Loucy (cell line): ENCODE measurements at regions not wholly inside any gene's neighbourhood (a gene's known extent, or its start where the extent isn't known, plus 50 kb on each side); places are given as distances from the start of the nearest gene placed in this dataset.
"Not testable (repeated sequence)": the region's sequence is repeated elsewhere in the genome, so short reads cannot be mapped to it uniquely, and the experiment has no call there.

Source experiments
- H2AFZ ChIP-seq: fragments of 200-600 bp; sonication (generic); 2 replicates; pipeline ENCODE4 v1.6.0; 2016; ENCODE audit warnings: antibody characterized with exemption, mild to moderate bottlenecking, low read length, moderate library complexity
- H3F3A ChIP-seq: fragments of 200-600 bp; 2 replicates; pipeline ENCODE4 v1.6.0; 2016; ENCODE audit warnings: antibody characterized with exemption, low read depth, mild to moderate bottlenecking
- H3K27me3 ChIP-seq: fragments of 200-600 bp; sonication (generic); 2 replicates; pipeline ENCODE4 v1.6.1; 2014; ENCODE audit warnings: low read length, mild to moderate bottlenecking; ENCODE audit not compliant: insufficient read depth, poor library complexity, severe bottlenecking
- H3K36me3 ChIP-seq: fragments of 200-600 bp; sonication (generic); 2 replicates; pipeline ENCODE4 v1.6.1; 2016; ENCODE audit warnings: low read length; ENCODE audit not compliant: insufficient read depth
- H3K4me1 ChIP-seq: fragments of 200-600 bp; sonication (generic); 2 replicates; pipeline ENCODE4 v1.5.1; 2014; ENCODE audit warnings: low read length, mild to moderate bottlenecking; ENCODE audit not compliant: insufficient read depth, poor library complexity, severe bottlenecking
- H3K4me2 ChIP-seq: fragments of 200-600 bp; sonication (generic); 2 replicates; pipeline ENCODE4 v1.6.0; 2014; ENCODE audit warnings: antibody characterized with exemption, low read length, low read depth, mild to moderate bottlenecking; ENCODE audit not compliant: poor library complexity, severe bottlenecking
- H3K4me3 ChIP-seq: fragments of 200-600 bp; sonication (generic); 2 replicates; pipeline ENCODE4 v1.5.1; 2014; ENCODE audit warnings: low read length, mild to moderate bottlenecking, mixed read lengths; ENCODE audit not compliant: poor library complexity, severe bottlenecking
- H3K79me2 ChIP-seq: fragments of 200-600 bp; sonication (generic); 2 replicates; pipeline ENCODE4 v1.6.1; 2014; ENCODE audit warnings: low read length; ENCODE audit not compliant: insufficient read depth
- H3K9ac ChIP-seq: fragments of 200-600 bp; sonication (generic); 2 replicates; pipeline ENCODE4 v1.6.0; 2014; ENCODE audit warnings: mild to moderate bottlenecking, low read depth, low read length, moderate library complexity; ENCODE audit not compliant: poor library complexity, severe bottlenecking
- H3K9me2 ChIP-seq: fragments of 200-600 bp; sonication (generic); replicated peaks from 2 replicates; pipeline ENCODE4 v1.6.1; 2016; ENCODE audit warnings: low read depth, low read length, mixed read lengths
- H3K9me3 ChIP-seq: fragments of 200-600 bp; sonication (generic); 2 replicates; pipeline ENCODE4 v1.6.1; 2014; ENCODE audit warnings: mild to moderate bottlenecking, antibody characterized with exemption, low read length, low read depth; ENCODE audit not compliant: insufficient read depth
- H4K20me1 ChIP-seq: fragments of 200-600 bp; sonication (generic); 2 replicates; pipeline ENCODE4 v1.6.0; 2014; ENCODE audit warnings: antibody characterized with exemption, low read length, mild to moderate bottlenecking; ENCODE audit not compliant: insufficient read depth, poor library complexity, severe bottlenecking
- EZH2phosphoT487 ChIP-seq: fragments of 200-600 bp; IDR thresholded peaks from 2 replicates; pipeline ENCODE4 v1.6.1; 2018; ENCODE audit warnings: antibody characterized with exemption, mild to moderate bottlenecking, moderate library complexity, borderline replicate concordance
- TF ChIP-seq, protein P1 (sequence below): fragments of 200-600 bp; sonication (generic); conservative IDR thresholded peaks from 2 replicates; pipeline ENCODE4 v1.5.1; 2014; ENCODE audit warnings: mild to moderate bottlenecking, antibody characterized with exemption, low read length

DNA sequence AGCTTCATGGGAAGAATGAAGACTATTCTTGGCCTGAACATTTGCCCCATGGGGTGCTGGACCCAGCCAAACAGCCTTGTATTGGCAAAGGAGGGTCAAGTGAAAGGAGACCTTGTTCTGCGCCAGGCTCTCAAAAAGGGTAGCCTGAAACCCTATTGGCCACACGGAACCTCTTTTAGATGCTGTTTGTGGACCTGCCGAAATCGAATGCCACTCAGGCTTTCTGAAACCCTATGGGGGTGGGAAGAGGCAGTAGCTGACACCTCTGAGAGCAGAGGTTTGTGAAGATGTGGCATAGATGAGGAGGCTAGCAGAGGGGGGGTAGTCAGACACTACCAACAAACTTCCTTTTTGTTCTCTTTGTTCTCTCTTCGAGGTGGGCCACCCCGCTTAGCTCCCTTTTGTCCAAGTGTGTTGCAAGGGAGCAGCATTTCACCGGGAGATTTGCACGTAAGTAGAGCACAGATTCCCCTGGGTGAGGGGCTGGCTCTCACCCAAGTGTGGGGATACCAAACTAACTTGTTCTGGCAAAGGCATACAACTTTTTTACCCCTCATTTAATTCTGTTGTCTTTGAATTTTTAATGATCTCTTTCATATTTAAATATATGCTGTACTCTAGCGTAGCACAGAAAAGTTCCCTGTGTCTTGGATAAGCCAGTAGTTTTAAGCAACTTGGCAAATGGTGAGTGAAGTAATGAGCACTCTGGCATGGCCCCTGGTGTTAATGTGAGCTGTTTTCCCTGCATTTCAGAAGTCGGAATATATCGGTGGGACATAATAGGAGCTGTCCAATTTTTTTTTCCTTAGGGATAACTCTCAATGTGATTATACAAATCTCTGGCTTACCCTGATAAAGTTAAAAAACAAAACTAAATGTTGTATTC, 107.7 kb downstream of the SEPTIN7 start:
- Histone ChIP-seq H3K4me2 (no peak overlapping the region), H4K20me1 (no peaks in the 10 kb centered on the region), H3K9me2 (no peaks in the 10 kb centered on the region), H3K79me2 (no peaks in the 10 kb centered on the region), H3K9ac (no peak overlapping the region), H3K4me3 (no peak overlapping the region), H3K36me3 (peaks cover 21% of the 10 kb centered on the region; the same call in 1 of the 2 replicates), H3K9me3 (no peaks in the 10 kb centered on the region), H3K27me3 (no peaks in the 10 kb centered on the region), H2AFZ (no peak overlapping the region), H3F3A (no peaks in the 10 kb centered on the region), H3K4me1 (no peaks in the 10 kb centered on the region)
- TF ChIP-seq EZH2phosphoT487 = no peak
- TF ChIP-seq, protein P1, sequence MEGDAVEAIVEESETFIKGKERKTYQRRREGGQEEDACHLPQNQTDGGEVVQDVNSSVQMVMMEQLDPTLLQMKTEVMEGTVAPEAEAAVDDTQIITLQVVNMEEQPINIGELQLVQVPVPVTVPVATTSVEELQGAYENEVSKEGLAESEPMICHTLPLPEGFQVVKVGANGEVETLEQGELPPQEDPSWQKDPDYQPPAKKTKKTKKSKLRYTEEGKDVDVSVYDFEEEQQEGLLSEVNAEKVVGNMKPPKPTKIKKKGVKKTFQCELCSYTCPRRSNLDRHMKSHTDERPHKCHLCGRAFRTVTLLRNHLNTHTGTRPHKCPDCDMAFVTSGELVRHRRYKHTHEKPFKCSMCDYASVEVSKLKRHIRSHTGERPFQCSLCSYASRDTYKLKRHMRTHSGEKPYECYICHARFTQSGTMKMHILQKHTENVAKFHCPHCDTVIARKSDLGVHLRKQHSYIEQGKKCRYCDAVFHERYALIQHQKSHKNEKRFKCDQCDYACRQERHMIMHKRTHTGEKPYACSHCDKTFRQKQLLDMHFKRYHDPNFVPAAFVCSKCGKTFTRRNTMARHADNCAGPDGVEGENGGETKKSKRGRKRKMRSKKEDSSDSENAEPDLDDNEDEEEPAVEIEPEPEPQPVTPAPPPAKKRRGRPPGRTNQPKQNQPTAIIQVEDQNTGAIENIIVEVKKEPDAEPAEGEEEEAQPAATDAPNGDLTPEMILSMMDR = no peak

DNA sequence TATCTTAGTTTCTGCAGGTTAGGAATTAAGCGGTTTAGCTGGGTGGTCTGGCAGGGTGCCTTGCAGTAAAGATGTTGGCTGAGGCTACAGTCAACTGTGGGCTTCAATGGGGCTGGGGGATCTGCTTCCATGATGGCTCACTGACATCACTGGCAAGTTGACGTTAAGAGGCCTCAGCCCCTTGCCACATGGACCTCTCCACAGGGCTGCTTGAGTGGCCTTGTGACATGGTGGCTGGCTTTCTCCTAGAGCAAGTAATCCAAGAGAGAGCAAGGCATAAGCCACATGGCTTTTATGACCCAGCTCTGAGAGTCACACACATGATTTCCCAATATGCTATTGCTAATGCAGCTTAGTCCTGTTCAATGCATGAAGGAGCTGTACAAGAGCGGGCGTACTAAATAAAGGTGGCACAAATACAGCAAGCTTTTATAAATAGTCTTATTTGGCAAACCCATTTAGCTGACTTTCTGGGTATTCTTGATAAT, 109.1 kb downstream of the SEPTIN7 start:
- H4K20me1 ChIP-seq = no peaks in the 10 kb centered on the region
- no peaks in the 10 kb centered on the region for H3K79me2 ChIP-seq
- no peak overlapping the region for H3K4me2 ChIP-seq
- no peaks in the 10 kb centered on the region for H3K27me3 ChIP-seq
- H2AFZ ChIP-seq = no peak overlapping the region
- no peaks in the 10 kb centered on the region for H3K9me2 ChIP-seq
- H3K4me3 ChIP-seq = no peak overlapping the region
- H3F3A ChIP-seq = no peaks in the 10 kb centered on the region
- no peak overlapping the region for H3K9ac ChIP-seq
- H3K36me3 ChIP-seq = peaks cover 8% of the 10 kb centered on the region; the same call in 1 of the 2 replicates
- TF ChIP-seq, protein P1 = no peak
- no peak for TF ChIP-seq EZH2phosphoT487
- H3K9me3 ChIP-seq = no peaks in the 10 kb centered on the region
- H3K4me1 ChIP-seq = no peaks in the 10 kb centered on the region

DNA sequence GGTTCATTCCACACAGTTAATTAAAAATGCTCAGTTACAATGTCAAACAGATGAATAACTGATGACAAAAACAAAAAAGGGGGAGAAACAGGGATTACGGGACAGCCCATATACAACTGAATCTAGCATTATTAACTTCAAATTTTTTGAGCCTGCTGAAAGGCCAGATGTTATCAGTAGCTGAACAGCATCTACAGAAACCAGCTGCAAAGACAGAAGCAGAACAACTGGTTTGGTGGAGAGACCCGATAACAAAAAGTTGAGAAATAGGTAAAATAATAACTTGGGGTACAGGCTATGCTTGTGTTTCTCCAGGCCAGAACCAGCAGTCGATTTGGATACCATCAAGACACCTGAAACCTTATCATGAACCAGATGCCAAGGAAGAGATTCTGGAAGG, 109.8 kb downstream of the SEPTIN7 start:
- H3K9me2 ChIP-seq, H3K4me1 ChIP-seq, H4K20me1 ChIP-seq, H3K79me2 ChIP-seq, H3K9me3 ChIP-seq, H3K27me3 ChIP-seq, H3K36me3 ChIP-seq, H3F3A ChIP-seq, H2AFZ ChIP-seq, H3K4me2 ChIP-seq, H3K9ac ChIP-seq, H3K4me3 ChIP-seq: not testable (repeated sequence)

DNA sequence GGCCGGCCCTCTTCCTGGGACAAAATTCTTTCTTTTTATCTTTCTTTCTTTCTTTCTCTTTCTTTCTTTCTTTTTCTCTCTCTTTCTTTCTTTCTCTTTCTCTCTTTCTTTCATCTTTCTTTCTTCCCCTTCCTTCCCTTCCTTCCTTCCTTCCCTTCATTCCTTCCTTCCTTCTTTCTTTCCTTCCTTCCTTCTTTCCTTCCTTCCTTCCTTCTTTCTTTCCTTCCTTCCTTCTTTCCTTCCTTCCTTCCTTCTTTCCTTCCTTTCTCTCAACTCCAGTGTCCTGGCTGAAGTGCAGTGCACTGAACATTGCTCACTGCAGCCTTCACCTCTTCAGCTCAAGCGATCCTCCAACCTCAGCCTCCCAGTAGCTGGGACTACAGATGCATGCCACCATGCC, 112.5 kb downstream of the SEPTIN7 start:
- not testable (repeated sequence) for H4K20me1 ChIP-seq, H3K9me2 ChIP-seq, H3K4me3 ChIP-seq, H3K79me2 ChIP-seq, H2AFZ ChIP-seq, H3K4me1 ChIP-seq, H3K9ac ChIP-seq, H3K9me3 ChIP-seq, H3K4me2 ChIP-seq, H3K36me3 ChIP-seq, H3K27me3 ChIP-seq, H3F3A ChIP-seq

DNA sequence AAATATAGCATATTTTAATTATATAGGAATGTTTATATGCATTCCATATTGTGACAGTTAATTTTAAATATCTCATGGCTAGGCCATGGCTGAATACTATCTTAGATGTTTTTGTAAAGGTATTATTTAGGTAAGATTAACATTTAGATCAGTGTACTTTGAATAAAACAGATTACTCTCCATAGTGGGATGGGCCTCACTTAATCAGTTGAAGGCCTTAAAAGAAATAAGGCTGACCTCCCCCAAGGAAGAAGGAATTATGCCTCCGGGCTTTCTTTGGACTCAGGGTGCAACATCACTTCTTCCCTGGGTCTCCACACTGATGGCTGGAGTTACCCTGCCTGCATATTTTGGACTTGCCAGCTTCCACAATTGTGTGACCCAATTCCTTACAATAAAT, 113.4 kb downstream of the SEPTIN7 start:
- not testable (repeated sequence) for H3K9me3 ChIP-seq, H3K4me3 ChIP-seq, H3K9ac ChIP-seq, H3F3A ChIP-seq, H3K27me3 ChIP-seq, H3K9me2 ChIP-seq, H3K4me1 ChIP-seq, H3K36me3 ChIP-seq, H2AFZ ChIP-seq, H3K4me2 ChIP-seq, H3K79me2 ChIP-seq, H4K20me1 ChIP-seq
